ENCODE measurements at regions not wholly inside any gene's neighbourhood (a gene's known extent, or its start where the extent isn't known, plus 50 kb on each side); places are given as distances from the start of the nearest gene placed in this dataset.
A peak's percentile ranks its signal among the peaks of the same experiment; 100 is the strongest.

GRCh38 chr20:61090541-61090940 lies 161.5 kb upstream of the CDH4 start:
- Histone ChIP-seq H3K4me3 (ENCODE audit: low read depth, low read length) (no peak overlapping the region), H3K4me1 (ENCODE audit: control insufficient read depth, insufficient read depth, low read length) (no peaks in the 10 kb centered on the region), H3K27ac (ENCODE audit: extremely low read depth, low read depth, low read length) (no peak overlapping the region), H3K9me3 (ENCODE audit: control insufficient read depth, insufficient read depth, low read depth, low read length) (no peaks in the 10 kb centered on the region), H3K36me3 (ENCODE audit: control insufficient read depth in 2 of 2, insufficient read depth in 1 of 2, low read length in 2 of 2) (no peaks in the 10 kb centered on the region)
- ChIA-PET POLR2A (no interaction called here), CTCF (no interaction called here)
- TF ChIP-seq ZIC2 (tag by site-specific recombination; IDR thresholded peaks at IDR 0.05) (peak; percentile 38; the same call in 1 of the 2 replicates), RBAK (tag by site-specific recombination; IDR thresholded peaks at IDR 0.05) (no peak)

GRCh38 chr20:61092251-61092650 lies 159.8 kb upstream of the CDH4 start:
- H3K27ac ChIP-seq (ENCODE audit: extremely low read depth, low read depth, low read length) = no peak overlapping the region

GRCh38 chr20:61094581-61094980 lies 157.5 kb upstream of the CDH4 start:
- Histone ChIP-seq H3K9me3 (ENCODE audit: control insufficient read depth, insufficient read depth, low read depth, low read length) (no peaks in the 10 kb centered on the region), H3K36me3 (ENCODE audit: control insufficient read depth in 2 of 2, insufficient read depth in 1 of 2, low read length in 2 of 2) (no peaks in the 10 kb centered on the region), H3K4me3 (ENCODE audit: low read depth, low read length) (no peak overlapping the region), H3K27ac (ENCODE audit: extremely low read depth, low read depth, low read length) (no peak overlapping the region), H3K4me1 (ENCODE audit: control insufficient read depth, insufficient read depth, low read length) (no peaks in the 10 kb centered on the region)
- ChIA-PET CTCF (no interaction called here), POLR2A (no interaction called here)
- TF ChIP-seq ZFP3 (tag by site-specific recombination; IDR thresholded peaks at IDR 0.05; ENCODE audit: low read depth) = no peak
- no peak for TF ChIP-seq ZNF544 (tag by site-specific recombination; IDR thresholded peaks at IDR 0.05)
- peak; percentile 87 for TF ChIP-seq ZNF26 (tag by site-specific recombination; IDR thresholded peaks at IDR 0.05)
- no peak for TF ChIP-seq ZSCAN30 (tag by site-specific recombination; IDR thresholded peaks at IDR 0.05)

More at GRCh38 chr20:61092251-61092650, 159.8 kb upstream of the CDH4 start:
- no peak for TF ChIP-seq GLI2 (tag by site-specific recombination; IDR thresholded peaks at IDR 0.05; ENCODE audit: borderline replicate concordance, low read depth)
- no peak for TF ChIP-seq ZNF544 (tag by site-specific recombination; IDR thresholded peaks at IDR 0.05)
- no peak for TF ChIP-seq ZNF155 (tag by site-specific recombination; IDR thresholded peaks at IDR 0.05)
- no peak for TF ChIP-seq ZNF518A (tag by site-specific recombination; conservative IDR thresholded peaks at IDR 0.05; ENCODE audit: low read depth)
- no peak for TF ChIP-seq RBAK (tag by site-specific recombination; IDR thresholded peaks at IDR 0.05)
- no peak for TF ChIP-seq ZNF473 (tag by site-specific recombination; IDR thresholded peaks at IDR 0.05)
- CTCF ChIA-PET = interaction anchor here (1.2 kb wide), 1 partner anchor 10 kb away, joined by 3 read pairs; no protein-coding TSS in a partner anchor
- Histone ChIP-seq H3K4me3 (ENCODE audit: low read depth, low read length) (no peak overlapping the region), H3K36me3 (ENCODE audit: control insufficient read depth in 2 of 2, insufficient read depth in 1 of 2, low read length in 2 of 2) (no peaks in the 10 kb centered on the region), H3K9me3 (ENCODE audit: control insufficient read depth, insufficient read depth, low read depth, low read length) (no peaks in the 10 kb centered on the region), H3K4me1 (ENCODE audit: control insufficient read depth, insufficient read depth, low read length) (no peaks in the 10 kb centered on the region)
- POLR2A ChIA-PET = no interaction called here

GRCh38 chr20:61096463-61096862 lies 155.6 kb upstream of the CDH4 start:
- ChIA-PET CTCF (no interaction called here), POLR2A (no interaction called here)
- TF ChIP-seq ZBTB21 (tag by site-specific recombination; IDR thresholded peaks at IDR 0.05) = no peak
- no peak for TF ChIP-seq GLIS1 (tag by site-specific recombination; IDR thresholded peaks at IDR 0.05)
- TF ChIP-seq ZNF184 (tag by site-specific recombination; IDR thresholded peaks at IDR 0.05) = peak; percentile 92
- Histone ChIP-seq H3K36me3 (ENCODE audit: control insufficient read depth in 2 of 2, insufficient read depth in 1 of 2, low read length in 2 of 2) (no peaks in the 10 kb centered on the region), H3K4me1 (ENCODE audit: control insufficient read depth, insufficient read depth, low read length) (no peaks in the 10 kb centered on the region), H3K27ac (ENCODE audit: extremely low read depth, low read depth, low read length) (no peak overlapping the region), H3K9me3 (ENCODE audit: control insufficient read depth, insufficient read depth, low read depth, low read length) (no peaks in the 10 kb centered on the region), H3K4me3 (ENCODE audit: low read depth, low read length) (no peak overlapping the region)

All from HEK293 (cell line).